Cerebellar nuclear complex (tissue), 1 donor: ENCODE measurements at regions not wholly inside any gene's neighbourhood (a gene's known extent, or its start where the extent isn't known, plus 50 kb on each side); places are given as distances from the start of the nearest gene placed in this dataset.
"Not testable (repeated sequence)": the region's sequence is repeated elsewhere in the genome, so short reads cannot be mapped to it uniquely, and the experiment has no call there.

Experiments used
- DNase-seq, 2 experiments: peaks; one replicate each; lab custom pipeline; 2025; lab: John Stamatoyannopoulos, UW

DNA sequence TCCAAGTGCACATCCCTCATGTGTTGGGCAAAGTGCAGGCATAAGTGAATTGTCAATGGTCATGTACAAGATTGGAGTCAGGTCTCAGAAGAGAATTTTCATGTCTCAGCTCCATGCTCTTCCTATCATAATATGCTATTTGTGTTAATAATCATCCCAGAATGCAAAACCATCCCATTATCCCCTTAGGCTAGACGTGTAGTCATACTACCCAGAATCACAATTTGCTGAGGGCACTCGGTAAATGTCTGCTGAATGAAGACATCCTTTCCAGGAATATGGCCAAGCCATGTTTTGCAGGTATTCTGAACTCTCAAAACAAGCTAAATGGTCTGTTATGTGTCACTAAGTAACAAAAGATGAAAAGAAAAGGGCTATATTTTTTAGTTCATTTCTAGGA, 263.8 kb downstream of the RAD51AP2 start:
- no peak for DNase-seq

DNA sequence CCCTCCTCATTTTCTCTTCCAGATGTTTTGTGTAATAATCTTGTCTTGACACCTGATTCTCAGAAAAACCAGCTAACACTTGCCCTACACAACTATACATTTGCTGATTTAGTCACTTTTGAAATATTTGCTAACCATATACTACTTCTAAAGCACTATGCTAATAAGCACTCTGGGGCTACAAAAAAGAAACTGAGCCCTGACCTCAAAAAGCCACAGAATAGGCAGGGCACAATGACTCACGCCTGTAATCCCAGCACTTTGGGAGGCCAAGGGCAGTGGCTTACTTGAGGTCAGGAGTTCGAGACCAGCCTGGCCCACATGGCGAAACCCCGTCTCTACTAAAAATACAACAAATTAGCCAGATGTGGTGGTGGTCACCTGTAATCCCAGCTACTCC, 266.0 kb downstream of the RAD51AP2 start:
- DNase-seq = no peak

DNA sequence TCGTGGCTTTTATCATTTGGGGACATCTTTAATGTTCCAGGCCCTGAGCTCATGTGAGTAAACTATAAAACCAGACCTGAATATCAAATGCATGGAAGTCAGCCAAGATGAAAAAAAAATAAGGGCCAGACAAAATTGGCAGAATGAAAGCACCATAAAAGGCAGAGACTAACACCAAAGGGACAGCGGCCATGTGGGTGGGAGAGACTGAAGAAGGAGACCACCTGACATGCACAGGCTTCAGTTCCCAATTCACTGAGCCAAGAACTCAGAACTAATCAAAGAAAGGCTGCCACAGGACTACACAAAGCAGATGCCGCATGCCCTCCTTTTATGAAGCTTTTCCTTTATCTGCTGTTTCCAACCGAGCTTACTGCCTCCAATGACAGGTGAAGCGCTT, 267.1 kb downstream of the RAD51AP2 start:
- no peak for DNase-seq

DNA sequence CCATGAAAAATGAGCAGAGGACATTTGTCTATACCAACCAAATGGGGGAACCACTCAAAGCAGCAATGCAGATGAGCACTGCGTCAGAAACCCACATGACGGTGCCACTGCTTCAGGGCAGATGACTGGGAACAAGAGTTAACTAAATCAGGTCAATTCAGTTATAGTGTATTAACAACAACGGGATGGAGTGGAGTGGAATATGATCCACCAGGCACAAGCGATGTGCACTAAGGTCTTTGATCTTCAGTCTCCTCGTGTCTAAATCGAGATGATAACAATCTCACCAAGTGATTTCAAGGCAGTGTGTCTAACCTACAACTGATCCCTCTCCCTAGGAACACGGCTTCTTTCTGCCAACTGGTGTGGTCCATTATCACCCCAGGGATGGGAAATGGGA, 269.0 kb downstream of the RAD51AP2 start:
- DNase-seq = no peak

DNA sequence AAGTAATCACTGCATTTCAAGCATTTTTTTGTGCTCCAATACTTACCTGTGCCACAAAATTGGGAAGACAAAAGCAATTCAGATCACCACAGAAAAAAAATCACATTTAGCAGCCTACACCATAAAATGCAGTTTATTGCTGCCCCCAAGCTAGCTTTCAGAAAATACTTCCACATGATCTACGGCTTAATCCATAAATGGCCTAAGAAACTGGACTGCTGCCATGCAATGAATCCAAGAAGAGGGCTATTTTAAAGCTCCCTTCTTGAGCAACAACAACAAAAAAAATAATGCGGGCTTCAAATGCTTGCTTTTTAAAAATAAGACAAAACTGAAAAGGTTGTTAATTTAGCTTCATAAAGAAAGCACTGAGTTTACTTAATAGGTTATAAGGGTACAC, 272.3 kb downstream of the RAD51AP2 start:
- DNase-seq = no peak

DNA sequence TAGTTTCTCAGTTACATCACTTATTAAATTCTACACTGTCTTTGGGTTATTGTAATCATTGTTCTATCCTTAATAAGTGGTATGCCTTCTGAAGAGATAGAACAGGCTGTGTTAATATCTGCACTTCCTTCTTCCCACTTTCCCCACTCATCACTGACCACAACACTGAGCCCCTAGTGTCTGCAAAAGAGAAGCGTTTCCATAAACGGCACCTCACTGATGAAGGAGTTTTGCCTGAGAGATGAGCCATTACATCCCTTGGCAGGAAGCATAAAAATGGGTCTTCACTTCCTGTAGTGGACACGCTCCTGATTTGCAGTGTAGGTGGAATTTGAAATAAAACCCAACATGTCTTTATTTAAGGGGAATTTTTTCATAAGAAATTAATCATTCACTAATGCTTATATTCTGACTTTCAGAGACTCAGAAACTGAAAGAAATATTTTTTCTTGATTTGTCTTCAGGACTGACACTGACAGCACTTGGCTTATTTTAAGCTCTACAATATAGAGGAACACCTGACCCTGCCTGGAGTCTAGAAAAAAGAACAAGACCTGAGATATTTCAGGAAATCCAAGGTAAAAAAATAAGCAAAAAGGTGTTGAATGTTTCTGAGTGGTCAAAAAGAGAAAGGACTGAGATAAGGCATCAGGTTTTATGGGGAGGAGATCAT, 275.3 kb downstream of the RAD51AP2 start:
- DNase-seq = no peak

DNA sequence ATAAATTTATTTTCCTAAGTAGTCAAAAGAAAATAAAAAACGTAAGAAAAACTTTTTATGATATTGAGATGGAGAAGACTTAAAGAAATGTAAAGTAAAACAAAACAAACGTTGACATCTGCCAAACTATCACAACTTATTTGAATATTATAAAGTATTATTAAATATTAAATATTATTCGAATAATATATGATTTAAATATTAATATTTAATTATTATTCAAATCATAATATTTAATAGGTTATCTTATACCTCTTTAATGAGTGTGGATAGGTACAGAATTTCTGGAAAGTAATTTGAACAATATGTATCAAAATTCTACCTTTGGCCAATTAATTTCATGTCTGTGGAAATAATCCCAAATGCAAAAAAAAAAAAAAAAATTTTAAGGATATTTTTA, 278.7 kb downstream of the RAD51AP2 start:
- DNase-seq = no peak

DNA sequence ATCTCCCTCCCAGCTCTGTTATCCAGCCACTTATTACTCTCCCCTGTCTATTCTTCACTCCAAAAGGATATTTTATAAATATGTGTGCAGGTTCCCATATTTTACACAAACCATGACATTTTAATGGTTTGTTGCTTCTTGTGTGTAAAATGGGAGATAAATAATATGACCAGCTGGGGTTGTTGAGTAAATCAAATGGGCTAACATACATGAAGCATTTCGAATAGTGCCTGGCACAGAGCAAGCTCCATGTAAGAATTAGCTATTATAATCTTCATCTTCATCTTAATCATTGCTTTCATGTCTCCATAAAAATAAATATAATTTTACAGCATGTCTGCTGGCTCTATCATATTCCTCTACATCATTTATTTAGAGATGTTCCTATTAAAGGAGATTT, 283.1 kb downstream of the RAD51AP2 start:
- DNase-seq = no peak

DNA sequence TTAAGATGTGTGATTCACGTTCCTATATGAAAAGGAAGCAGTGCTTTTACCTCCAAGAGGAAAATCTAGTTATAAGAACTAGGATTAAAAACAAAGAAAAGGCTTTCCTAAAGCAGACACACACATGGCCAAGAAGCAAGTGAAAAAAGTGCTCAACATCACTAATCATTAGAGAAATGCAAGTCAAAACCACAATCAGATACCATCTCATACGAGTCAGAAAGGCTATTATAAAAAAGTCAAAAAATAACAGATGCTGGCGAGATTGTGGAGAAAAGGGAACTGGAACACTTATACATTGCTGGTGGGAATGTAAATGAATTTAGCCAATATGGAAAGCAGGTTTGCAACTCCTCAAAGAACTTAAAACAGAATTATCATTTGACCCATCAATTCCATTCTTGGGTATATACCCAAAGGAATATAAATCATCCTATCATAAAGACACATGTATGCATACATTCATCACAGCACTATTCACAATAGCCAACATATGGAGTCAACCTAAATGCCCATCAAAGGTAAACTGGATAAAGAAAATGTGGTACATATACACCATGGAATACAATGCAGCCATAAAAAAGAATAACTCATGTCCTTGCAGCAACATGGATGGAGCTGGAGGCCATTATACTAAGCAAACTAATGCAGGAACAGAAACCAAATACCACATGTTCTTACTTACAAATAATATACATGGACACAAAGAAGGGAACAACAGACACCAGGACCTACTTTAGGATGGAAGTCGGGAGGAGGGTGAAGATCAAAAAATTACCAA, 285.3 kb downstream of the RAD51AP2 start:
- no peak for DNase-seq

DNA sequence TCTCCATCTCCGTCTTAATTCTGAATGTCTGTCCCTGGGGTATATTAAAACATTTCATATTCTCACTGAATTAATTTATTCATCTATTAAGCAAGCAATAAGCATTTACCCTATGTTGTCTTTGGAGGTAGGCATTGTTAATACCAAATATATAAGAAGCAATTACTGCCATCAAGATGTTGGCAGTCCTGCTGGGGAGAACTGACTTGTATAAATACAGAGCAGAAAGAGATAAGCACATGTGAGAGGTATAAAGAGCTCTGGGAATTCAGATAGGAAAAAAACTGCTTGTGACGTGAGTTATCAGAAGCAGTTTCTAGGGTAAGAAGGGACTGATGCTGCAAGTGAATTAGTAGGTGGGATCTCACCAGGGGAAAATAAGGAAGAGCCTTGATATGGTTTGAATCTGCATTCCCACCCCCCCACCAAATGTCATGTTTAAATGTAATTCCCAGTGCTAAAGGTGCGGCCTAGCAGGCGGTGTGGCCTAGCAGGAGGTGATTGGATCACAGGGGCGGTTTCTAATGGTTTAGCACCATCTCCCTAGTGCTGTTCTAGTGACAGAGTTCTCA, 286.8 kb downstream of the RAD51AP2 start:
- DNase-seq = no peak

DNA sequence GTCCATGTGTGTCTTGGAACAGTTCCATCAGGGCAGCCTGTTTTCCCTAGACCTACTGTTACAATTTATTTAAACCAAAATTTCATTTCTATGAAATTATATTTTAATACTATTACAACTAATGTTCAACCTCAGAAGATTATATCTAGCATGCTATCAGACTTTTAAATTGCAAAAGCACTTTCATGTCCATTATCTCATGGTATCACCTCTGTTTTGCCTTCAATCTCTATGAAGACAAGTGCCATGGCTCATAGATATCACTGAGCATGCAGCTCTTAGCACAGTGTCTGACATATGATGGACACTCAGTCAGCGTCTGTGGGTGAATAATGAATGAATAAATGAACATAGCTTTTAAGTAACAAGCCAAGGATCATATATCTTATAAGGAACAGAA, 288.8 kb downstream of the RAD51AP2 start:
- DNase-seq = no peak

DNA sequence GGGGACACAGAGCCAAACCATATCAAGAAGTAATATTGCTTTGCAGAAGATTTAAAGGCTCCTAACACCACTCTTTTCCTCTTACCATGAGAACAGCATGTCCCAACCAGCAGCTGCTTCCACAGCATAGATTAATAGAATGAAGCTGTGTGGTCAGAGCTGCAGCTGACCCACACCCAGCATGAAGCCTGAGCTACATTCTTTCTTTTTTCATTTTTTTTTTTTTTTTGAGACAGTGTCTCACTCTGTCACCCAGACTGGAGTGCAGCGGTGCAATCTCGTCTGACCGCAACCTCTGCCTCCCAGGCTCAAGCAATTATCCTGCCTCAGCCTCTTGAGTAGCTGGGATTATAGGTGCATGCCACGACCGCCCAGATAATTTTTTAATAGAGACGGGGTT, 289.8 kb downstream of the RAD51AP2 start:
- DNase-seq = no peak

DNA sequence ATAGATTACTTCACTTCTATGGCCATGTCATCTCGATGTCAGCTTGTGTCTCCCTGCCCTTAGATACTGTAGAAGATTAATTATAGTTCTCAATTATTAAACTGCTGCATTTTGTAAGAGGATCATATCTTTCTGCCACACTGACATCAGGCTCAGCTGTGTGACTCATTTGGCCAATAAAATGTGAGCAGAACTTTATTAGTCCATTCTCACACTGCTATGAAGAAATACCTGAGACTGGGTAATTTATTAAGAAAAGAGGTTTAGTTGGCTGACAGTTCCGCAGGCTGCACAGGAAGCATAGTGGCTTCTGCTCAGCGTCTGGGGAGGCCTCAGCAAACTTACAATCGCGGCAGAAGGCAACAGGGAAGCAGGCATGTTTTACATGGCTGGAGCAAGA, 290.4 kb downstream of the RAD51AP2 start:
- DNase-seq = no peak

DNA sequence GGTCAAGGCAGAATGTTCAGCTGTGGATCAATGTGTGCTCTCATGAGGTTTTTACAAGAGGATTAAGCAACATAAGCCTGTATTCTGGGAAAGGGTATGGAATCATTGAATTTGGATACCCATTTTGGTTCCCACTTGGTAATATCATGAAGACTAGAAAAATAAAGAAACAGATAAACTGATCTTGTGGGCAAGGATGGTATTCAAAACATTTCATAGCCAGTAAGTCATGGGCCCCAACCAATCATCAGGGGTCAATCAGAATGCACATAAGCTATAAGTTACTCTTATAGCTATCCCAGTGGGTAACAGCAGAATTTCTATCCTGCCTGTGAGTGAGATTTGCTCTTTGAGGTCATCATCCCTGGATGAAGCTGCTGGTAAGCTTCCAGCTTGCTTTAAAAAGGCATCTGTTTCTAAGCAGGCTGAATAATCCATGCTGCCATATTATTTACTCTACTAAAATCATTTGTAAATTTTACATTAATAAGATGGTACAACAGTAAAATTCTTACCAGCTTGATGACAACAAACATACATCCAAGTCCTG, 291.2 kb downstream of the RAD51AP2 start:
- DNase-seq = no peak

DNA sequence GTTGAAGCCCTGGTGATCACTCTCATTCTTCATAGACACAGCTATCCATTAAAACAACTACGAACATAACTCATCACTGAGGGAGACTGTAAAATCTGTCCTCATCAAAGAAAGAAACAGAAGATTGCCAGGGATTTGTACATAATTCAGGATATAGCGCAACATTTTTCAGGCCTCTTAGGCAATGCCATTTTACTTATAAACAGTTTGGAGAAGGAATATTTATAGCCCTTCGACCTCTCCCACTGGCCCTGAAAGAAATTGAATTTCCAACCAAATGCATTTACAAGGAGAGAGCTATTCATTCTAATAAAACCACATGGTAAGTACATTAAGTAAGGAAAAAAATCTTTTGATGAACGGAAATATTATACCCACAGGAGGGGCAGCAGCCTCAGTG, 295.0 kb downstream of the RAD51AP2 start:
- DNase-seq = no peak

DNA sequence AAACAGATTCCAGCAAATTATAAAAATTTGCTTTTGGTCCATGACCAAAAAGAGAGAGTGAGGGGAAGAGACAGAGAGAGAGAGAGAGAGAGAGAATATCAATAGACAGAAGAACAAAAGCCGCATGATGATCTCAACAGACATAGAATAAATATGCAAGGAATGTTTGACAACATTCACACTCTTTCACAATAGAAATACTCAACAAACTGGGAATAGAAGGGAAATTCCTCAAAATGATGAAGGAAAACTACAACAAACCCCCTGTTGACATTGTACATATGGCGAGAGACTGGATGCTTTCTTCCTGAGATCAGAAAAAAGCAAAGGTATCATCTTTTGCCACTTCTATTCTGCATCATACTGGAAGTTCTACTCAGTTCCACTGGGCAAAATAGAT, 309.7 kb downstream of the RAD51AP2 start:
- no peak for DNase-seq

DNA sequence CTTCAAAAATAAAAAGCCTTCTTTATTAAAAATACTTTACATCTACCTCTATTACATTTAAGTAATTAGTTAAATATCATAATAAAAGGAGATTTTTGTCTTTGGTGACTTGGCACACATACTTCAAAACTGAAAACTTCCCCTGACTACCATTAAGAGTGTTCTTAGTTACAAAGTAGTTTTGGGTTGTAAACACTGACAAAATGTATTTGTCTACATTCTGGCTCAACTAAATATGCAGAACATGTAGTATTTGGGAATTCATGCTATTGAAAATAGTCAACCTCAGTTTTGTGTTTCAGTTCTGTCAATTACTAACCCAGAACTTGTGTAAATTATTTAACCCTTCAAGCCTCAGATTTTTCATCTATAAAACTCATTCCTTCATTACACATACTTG, 311.5 kb downstream of the RAD51AP2 start:
- DNase-seq = no peak

DNA sequence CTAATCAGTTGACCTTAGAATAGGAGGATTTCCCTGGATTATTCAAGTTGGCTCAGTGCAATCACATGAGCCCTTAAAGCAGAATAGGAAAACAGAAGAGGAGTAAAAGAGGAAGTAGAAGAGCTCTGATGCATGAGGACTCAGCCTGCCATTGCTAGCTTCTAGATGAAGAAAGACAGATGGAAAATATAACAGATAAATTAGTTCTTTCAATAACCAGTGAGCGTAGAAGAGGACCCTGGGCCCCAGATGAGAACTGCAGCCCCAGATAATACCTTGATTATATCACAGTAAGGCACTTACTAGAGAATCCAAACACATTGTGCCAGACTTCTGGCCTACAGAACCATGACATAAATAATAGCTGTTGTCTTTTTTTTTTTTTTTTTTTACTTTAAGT, 314.0 kb downstream of the RAD51AP2 start:
- not testable (repeated sequence) for DNase-seq

DNA sequence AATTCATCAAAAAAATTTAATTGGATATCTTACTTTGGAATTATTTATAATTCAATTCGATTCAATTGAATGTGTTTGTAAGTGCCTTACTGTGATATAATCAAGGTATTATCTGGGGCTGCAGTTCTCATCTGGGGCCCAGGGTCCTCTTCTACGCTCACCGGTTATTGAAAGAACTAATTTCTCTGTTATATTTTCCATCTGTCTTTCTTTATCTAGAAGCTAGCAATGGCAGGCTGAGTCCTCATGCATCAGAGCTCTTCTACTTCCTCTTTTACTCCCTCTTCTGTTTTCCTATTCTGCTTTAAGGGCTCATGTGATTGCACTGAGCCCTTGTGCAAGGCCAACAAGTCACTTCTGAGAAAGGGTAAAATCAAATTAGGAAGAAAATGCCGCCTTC, 315.6 kb downstream of the RAD51AP2 start:
- not testable (repeated sequence) for DNase-seq

DNA sequence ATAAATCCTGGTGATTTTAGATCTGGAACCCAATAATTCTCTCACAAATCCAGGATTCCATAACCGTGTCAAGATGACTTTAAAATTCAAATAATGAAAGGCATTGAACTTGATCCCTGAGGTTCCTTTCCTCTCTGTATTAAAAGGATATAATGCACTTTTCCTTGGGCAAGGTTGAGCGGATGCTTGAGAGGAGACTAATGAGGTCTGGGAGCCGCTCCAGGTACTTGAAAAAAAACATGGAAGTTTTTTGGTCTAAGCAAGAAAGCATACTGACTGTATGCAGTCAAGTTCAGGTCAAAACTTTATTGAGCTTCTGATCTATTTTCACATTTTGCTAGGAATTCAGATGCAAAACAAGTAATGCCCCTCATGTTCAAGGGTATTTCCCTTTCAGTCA, 318.5 kb downstream of the RAD51AP2 start:
- DNase-seq = no peak

DNA sequence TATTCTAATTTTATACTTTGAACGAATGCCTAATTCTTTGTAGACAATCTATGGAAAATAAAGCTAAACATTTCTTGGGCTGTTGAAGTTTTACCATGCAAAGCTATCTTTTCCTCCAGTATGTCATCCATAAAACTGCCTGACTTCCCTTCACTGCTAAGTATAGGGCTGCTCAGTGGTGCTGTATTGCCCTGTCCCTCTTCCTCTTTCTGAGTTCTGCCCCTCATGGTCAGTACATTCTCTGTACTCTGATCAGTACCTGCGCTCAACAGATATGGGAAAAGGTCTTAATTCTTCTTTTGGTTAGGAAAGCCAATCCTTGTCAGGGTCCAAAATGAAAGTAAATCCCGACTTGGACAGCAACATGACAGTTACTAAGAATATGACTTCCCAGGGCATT, 321.9 kb downstream of the RAD51AP2 start:
- DNase-seq = no peak

DNA sequence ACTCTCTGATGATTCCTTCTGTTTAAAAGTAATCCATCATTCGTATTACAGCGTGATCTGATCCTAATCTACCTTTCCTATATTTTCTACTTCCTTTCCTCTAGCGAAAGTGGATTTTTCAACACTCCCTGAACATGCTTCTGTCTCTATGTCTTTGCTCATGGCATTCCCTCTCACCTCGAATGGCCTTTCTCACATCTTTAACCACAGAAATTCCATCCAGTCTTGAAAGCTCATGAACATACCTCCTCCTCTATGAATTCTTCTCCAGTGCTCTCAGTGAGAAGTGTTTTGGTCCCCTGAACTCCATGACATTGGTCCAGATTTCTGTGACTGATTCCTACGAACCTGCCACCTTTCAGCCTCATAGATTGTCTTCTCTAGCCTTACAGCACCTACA, 323.2 kb downstream of the RAD51AP2 start:
- no peak for DNase-seq

DNA sequence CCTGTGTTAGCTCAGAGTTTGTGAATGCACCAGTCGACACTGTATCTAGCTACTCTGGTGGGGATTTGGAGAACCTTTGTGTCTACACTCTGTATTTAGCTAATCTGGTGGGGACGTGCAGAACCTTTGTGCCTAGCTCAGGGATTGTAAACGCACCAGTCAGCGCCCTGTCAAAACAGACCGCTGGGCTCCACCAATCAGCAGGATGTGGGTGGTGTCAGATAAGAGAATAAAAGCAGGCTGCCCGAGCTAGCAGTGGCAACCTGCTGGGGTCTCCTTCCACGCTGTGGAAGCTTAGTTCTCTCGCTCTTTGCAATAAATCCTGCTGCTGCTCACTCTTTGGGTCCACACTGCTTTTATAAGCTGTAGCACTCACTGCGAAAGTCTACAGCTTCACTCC, 324.2 kb downstream of the RAD51AP2 start:
- DNase-seq = no peak
